ENCODE measurements at regions not wholly inside any gene's neighbourhood (a gene's known extent, or its start where the extent isn't known, plus 50 kb on each side); places are given as distances from the start of the nearest gene placed in this dataset.

DNA sequence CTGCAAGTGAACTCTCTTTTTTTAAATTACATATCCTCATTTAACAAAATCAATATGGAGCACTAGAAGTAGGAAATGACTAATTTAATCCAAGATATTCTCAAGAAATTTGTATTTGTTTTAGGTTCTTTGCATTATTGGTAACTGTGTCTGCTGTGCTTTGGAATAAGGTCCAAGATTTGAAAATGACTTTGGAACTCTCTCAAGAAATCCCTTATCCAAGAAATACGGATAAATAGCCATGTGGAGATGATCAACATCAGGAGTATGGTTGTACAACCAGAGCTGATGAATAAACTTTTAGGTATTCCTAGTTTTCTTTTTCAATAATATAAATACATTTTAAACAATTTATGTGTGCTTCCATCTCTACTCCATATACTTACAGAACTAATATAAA is 279.9 kb upstream of the SEMA3C start:
- H3K4me1 ChIP-seq (ENCODE audit: insufficient read depth, low read length, poor library complexity, severe bottlenecking): no peaks in the 10 kb centered on the region
- H3K9me3 ChIP-seq (ENCODE audit: insufficient read depth, low read depth, low read length): no peaks in the 10 kb centered on the region
- no peaks in the 10 kb centered on the region for H3K36me3 ChIP-seq (ENCODE audit: insufficient read depth, low read length)
- H3K27me3 ChIP-seq (ENCODE audit: insufficient read depth, low read length, poor library complexity, severe bottlenecking): no peaks in the 10 kb centered on the region
- no peaks in the 10 kb centered on the region for H3K9me2 ChIP-seq (replicated peaks; ENCODE audit: low read depth, low read length)
- no peaks in the 10 kb centered on the region for H3K79me2 ChIP-seq (ENCODE audit: insufficient read depth, low read length)
- TF ChIP-seq, protein P1, sequence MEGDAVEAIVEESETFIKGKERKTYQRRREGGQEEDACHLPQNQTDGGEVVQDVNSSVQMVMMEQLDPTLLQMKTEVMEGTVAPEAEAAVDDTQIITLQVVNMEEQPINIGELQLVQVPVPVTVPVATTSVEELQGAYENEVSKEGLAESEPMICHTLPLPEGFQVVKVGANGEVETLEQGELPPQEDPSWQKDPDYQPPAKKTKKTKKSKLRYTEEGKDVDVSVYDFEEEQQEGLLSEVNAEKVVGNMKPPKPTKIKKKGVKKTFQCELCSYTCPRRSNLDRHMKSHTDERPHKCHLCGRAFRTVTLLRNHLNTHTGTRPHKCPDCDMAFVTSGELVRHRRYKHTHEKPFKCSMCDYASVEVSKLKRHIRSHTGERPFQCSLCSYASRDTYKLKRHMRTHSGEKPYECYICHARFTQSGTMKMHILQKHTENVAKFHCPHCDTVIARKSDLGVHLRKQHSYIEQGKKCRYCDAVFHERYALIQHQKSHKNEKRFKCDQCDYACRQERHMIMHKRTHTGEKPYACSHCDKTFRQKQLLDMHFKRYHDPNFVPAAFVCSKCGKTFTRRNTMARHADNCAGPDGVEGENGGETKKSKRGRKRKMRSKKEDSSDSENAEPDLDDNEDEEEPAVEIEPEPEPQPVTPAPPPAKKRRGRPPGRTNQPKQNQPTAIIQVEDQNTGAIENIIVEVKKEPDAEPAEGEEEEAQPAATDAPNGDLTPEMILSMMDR (conservative IDR thresholded peaks at IDR 0.05; ENCODE audit: low read length): no peak
- no peak for TF ChIP-seq EZH2phosphoT487 (IDR thresholded peaks at IDR 0.05; ENCODE audit: borderline replicate concordance)
- H3K4me2 ChIP-seq (ENCODE audit: low read depth, low read length, poor library complexity, severe bottlenecking): no peak overlapping the region
- no peak overlapping the region for H3K9ac ChIP-seq (ENCODE audit: low read depth, low read length, poor library complexity, severe bottlenecking)
- no peaks in the 10 kb centered on the region for H4K20me1 ChIP-seq (ENCODE audit: insufficient read depth, low read length, poor library complexity, severe bottlenecking)
- no peak overlapping the region for H2AFZ ChIP-seq (ENCODE audit: low read length)
- no peak overlapping the region for H3K4me3 ChIP-seq (ENCODE audit: low read length, poor library complexity, severe bottlenecking)
- H3F3A ChIP-seq (ENCODE audit: low read depth): no peaks in the 10 kb centered on the region

DNA sequence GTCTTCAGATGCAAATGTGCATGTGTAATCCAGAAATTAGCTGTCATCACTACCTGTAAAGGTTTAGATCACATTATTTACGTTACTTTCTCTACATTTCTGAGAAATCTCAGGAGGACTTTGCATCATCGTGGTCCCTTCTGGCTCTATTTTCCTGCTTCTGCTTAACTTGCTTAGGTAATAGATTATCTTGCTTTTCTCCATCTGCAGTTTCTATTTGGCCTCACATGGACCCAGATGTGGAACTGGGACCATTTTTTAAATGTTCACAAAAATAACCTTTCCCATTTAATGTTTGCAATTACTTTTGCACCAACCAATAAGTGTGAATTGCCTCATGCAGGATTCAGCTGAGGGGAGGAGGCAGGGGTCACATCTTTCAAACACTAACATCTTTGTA is 278.4 kb upstream of the SEMA3C start:
- no peak overlapping the region for H3K4me3 ChIP-seq (ENCODE audit: low read length, poor library complexity, severe bottlenecking)
- no peaks in the 10 kb centered on the region for H4K20me1 ChIP-seq (ENCODE audit: insufficient read depth, low read length, poor library complexity, severe bottlenecking)
- no peak overlapping the region for H2AFZ ChIP-seq (ENCODE audit: low read length)
- H3K9me3 ChIP-seq (ENCODE audit: insufficient read depth, low read depth, low read length): no peaks in the 10 kb centered on the region
- H3K27me3 ChIP-seq (ENCODE audit: insufficient read depth, low read length, poor library complexity, severe bottlenecking): no peaks in the 10 kb centered on the region
- TF ChIP-seq, protein P1 (conservative IDR thresholded peaks at IDR 0.05; ENCODE audit: low read length): no peak
- TF ChIP-seq EZH2phosphoT487 (IDR thresholded peaks at IDR 0.05; ENCODE audit: borderline replicate concordance): no peak
- no peak overlapping the region for H3K9ac ChIP-seq (ENCODE audit: low read depth, low read length, poor library complexity, severe bottlenecking)
- H3F3A ChIP-seq (ENCODE audit: low read depth): no peaks in the 10 kb centered on the region
- H3K9me2 ChIP-seq (replicated peaks; ENCODE audit: low read depth, low read length): no peaks in the 10 kb centered on the region
- H3K4me2 ChIP-seq (ENCODE audit: low read depth, low read length, poor library complexity, severe bottlenecking): no peak overlapping the region
- H3K4me1 ChIP-seq (ENCODE audit: insufficient read depth, low read length, poor library complexity, severe bottlenecking): no peaks in the 10 kb centered on the region
- no peaks in the 10 kb centered on the region for H3K79me2 ChIP-seq (ENCODE audit: insufficient read depth, low read length)
- H3K36me3 ChIP-seq (ENCODE audit: insufficient read depth, low read length): no peaks in the 10 kb centered on the region

DNA sequence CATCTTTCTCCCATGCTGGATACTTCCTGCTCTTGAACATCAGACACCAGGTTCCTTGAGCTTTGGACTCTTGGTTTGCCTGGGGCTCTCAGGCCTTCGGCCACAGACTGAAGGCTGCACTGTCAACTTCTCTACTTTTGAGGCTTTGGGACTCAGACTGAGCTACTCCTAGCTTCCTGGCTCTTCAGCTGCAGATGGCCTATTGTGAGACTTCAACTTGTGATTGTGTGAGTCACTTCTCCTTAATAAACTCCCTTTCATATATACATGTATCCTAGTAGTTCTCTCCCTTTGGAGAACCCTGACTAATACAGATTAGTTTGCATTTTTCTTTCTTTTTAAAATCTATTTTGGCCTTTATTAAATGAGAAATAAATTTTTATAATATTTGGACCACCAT is 276.2 kb upstream of the SEMA3C start:
- H3K79me2 ChIP-seq (ENCODE audit: insufficient read depth, low read length): no peaks in the 10 kb centered on the region
- H3F3A ChIP-seq (ENCODE audit: low read depth): no peaks in the 10 kb centered on the region
- no peaks in the 10 kb centered on the region for H4K20me1 ChIP-seq (ENCODE audit: insufficient read depth, low read length, poor library complexity, severe bottlenecking)
- H3K36me3 ChIP-seq (ENCODE audit: insufficient read depth, low read length): no peaks in the 10 kb centered on the region
- no peaks in the 10 kb centered on the region for H3K9me2 ChIP-seq (replicated peaks; ENCODE audit: low read depth, low read length)
- no peak overlapping the region for H3K4me3 ChIP-seq (ENCODE audit: low read length, poor library complexity, severe bottlenecking)
- H3K9me3 ChIP-seq (ENCODE audit: insufficient read depth, low read depth, low read length): no peaks in the 10 kb centered on the region
- H3K4me2 ChIP-seq (ENCODE audit: low read depth, low read length, poor library complexity, severe bottlenecking): no peak overlapping the region
- no peak overlapping the region for H2AFZ ChIP-seq (ENCODE audit: low read length)
- H3K9ac ChIP-seq (ENCODE audit: low read depth, low read length, poor library complexity, severe bottlenecking): no peak overlapping the region
- H3K27me3 ChIP-seq (ENCODE audit: insufficient read depth, low read length, poor library complexity, severe bottlenecking): no peaks in the 10 kb centered on the region
- H3K4me1 ChIP-seq (ENCODE audit: insufficient read depth, low read length, poor library complexity, severe bottlenecking): no peaks in the 10 kb centered on the region
- TF ChIP-seq, protein P1 (conservative IDR thresholded peaks at IDR 0.05; ENCODE audit: low read length): no peak
- no peak for TF ChIP-seq EZH2phosphoT487 (IDR thresholded peaks at IDR 0.05; ENCODE audit: borderline replicate concordance)
